Esophagus muscularis mucosa (tissue), 4 donors: ENCODE measurements at regions not wholly inside any gene's neighbourhood (a gene's known extent, or its start where the extent isn't known, plus 50 kb on each side); places are given as distances from the start of the nearest gene placed in this dataset.

Experiments used
- DNase-seq: peaks from one replicate; pipeline ENCODE4 v3.0.0-alpha.2; 2017; ENCODE audit errors: extremely low spot score
- H3K27ac ChIP-seq, 4 donors: fragments of 200-600 bp; sonication (generic); replicated peaks in 1 of 4; 1 replicate in 3 of 4; 2 replicates in 1 of 4; pipeline ENCODE4 v1.5.1; 2016 to 2019; ENCODE audit warnings: mild to moderate bottlenecking in 1 of 4
- H3K27me3 ChIP-seq, 4 donors: fragments of 200-600 bp; sonication (generic); one replicate each; pipeline versions ENCODE4 v1.5.1 to v1.6.0; 2016 to 2019
- H3K36me3 ChIP-seq, 4 donors: fragments of 200-600 bp; sonication (generic); one replicate each; pipeline ENCODE4 v1.5.1; 2016 to 2019
- H3K4me1 ChIP-seq, 4 donors: fragments of 200-600 bp; sonication (generic); one replicate each; pipeline ENCODE4 v1.5.1; 2016 to 2019
- H3K4me3 ChIP-seq, 4 donors: fragments of 200-600 bp; sonication (generic); 1 replicate in 2 of 4; 2 replicates in 2 of 4; pipeline ENCODE4 v1.5.1; 2016 to 2019; ENCODE audit warnings: mild to moderate bottlenecking in 4 of 4, moderate library complexity in 1 of 4
- H3K9me3 ChIP-seq, 4 donors: fragments of 200-600 bp; sonication (generic); 1 replicate in 3 of 4; 2 replicates in 1 of 4; pipeline ENCODE4 v1.5.1; 2016 to 2019
- CTCF ChIP-seq, 3 experiments: fragments of 200-600 bp in 2 of 3; fragments of 450-650 bp in 1 of 3; sonication (generic) in 2 of 3; IDR thresholded peaks; one replicate each; pipeline ENCODE4 v1.5.1; 2017 to 2019; ENCODE audit warnings: antibody characterized with exemption in 3 of 3, mild to moderate bottlenecking in 2 of 3, moderate library complexity in 1 of 3
- EP300 ChIP-seq: sonication (generic); formaldehyde crosslinking; IDR thresholded peaks from one replicate; pipeline ENCODE4 v1.6.1; 2017; ENCODE audit warnings: antibody characterized with exemption
- POLR2A ChIP-seq: fragments of 450-650 bp; IDR thresholded peaks from one replicate; pipeline ENCODE4 v1.6.1; 2017; ENCODE audit warnings: antibody characterized with exemption, moderate library complexity, mild to moderate bottlenecking, low read depth
- POLR2AphosphoS5 ChIP-seq, 2 donors: sonication (generic); formaldehyde crosslinking; IDR thresholded peaks; one replicate each; pipeline ENCODE4 v1.6.1; 2017; ENCODE audit warnings: antibody characterized with exemption in 2 of 2
- WGBS: methylation state at CpG from one replicate; pipeline ENCODE4 v1.1.5; 2018; 5-methylcytosine and 5-hydroxymethylcytosine counted together
- intact Hi-C: fragments of 100-400 bp; cut with DNase I; formaldehyde crosslinking; loops from one replicate; pipeline ENCODE4 v1.15.1; 2023

- H3K27ac ChIP-seq, result no peak overlapping the region
- DNase-seq, result no peak
- no peaks in the 10 kb centered on the region for H3K4me1 ChIP-seq
- H3K4me3 ChIP-seq, result no peak overlapping the region
- WGBS, result 31% methylated on average over 5 of the region's 5 CpGs
- H3K36me3 ChIP-seq, result no peaks in the 10 kb centered on the region
- intact Hi-C loops, result no loop called here
- peaks cover 0 to 11% (median 0%) of the 10 kb centered on the region in 4 donors for H3K27me3 ChIP-seq
- peaks cover 0 to 11% (median 3%) of the 10 kb centered on the region in 4 donors for H3K9me3 ChIP-seq
- TF ChIP-seq EP300, result no peak
- no peak for TF ChIP-seq POLR2AphosphoS5 (IDR thresholded peaks at IDR 0.05)
- no peak for TF ChIP-seq CTCF (IDR thresholded peaks at IDR 0.05)
Observed at GRCh38 chr5:174172152-174172551, 126.6 kb downstream of the NSG2 start.

GRCh38 chr5:174172566-174172965 is 127.1 kb downstream of the NSG2 start:
- Histone ChIP-seq H3K4me3 (no peak overlapping the region), H3K4me1 (no peaks in the 10 kb centered on the region), H3K36me3 (no peaks in the 10 kb centered on the region), H3K9me3 (peaks cover 0 to 11% (median 3%) of the 10 kb centered on the region in 4 donors), H3K27ac (no peak overlapping the region), H3K27me3 (peaks cover 0 to 11% (median 0%) of the 10 kb centered on the region in 4 donors)
- intact Hi-C loops, result no loop called here
- no peak for DNase-seq
- TF ChIP-seq POLR2AphosphoS5 (IDR thresholded peaks at IDR 0.05) (no peak), CTCF (IDR thresholded peaks at IDR 0.05) (no peak), POLR2A (no peak), EP300 (no peak)
- 48% methylated on average over 4 of the region's 4 CpGs for WGBS

GRCh38 chr5:174173766-174174165 is 128.3 kb downstream of the NSG2 start:
- H3K27ac ChIP-seq, result no peak overlapping the region
- TF ChIP-seq EP300 (no peak), CTCF (IDR thresholded peaks at IDR 0.05) (no peak), POLR2AphosphoS5 (IDR thresholded peaks at IDR 0.05) (no peak), POLR2A (no peak)
- no peaks in the 10 kb centered on the region for H3K36me3 ChIP-seq
- H3K4me1 ChIP-seq, result no peaks in the 10 kb centered on the region
- H3K4me3 ChIP-seq, result no peak overlapping the region
- H3K27me3 ChIP-seq, result peaks cover 0 to 15% (median 0%) of the 10 kb centered on the region in 4 donors
- H3K9me3 ChIP-seq, result peaks cover 0 to 6% (median under 1%) of the 10 kb centered on the region in 4 donors
- WGBS, result 78% methylated on average over 6 of the region's 6 CpGs
- intact Hi-C loops, result no loop called here
- DNase-seq, result no peak

GRCh38 chr5:174175716-174176268 is 130.3 kb downstream of the NSG2 start:
- no peaks in the 10 kb centered on the region for H3K9me3 ChIP-seq
- H3K27ac ChIP-seq, result no peak overlapping the region
- intact Hi-C loops, result no loop called here
- TF ChIP-seq POLR2AphosphoS5 (IDR thresholded peaks at IDR 0.05), result no peak
- TF ChIP-seq CTCF (IDR thresholded peaks at IDR 0.05), result no peak
- no peak for TF ChIP-seq POLR2A
- no peak for TF ChIP-seq EP300
- whole genome bisulfite sequencing, result 53% methylated on average over 12 of the region's 12 CpGs
- no peak for DNase-seq
- no peak overlapping the region for H3K4me3 ChIP-seq
- H3K36me3 ChIP-seq, result no peaks in the 10 kb centered on the region
- H3K27me3 ChIP-seq, result peaks cover 0 to 20% (median 0%) of the 10 kb centered on the region in 4 donors
- no peaks in the 10 kb centered on the region for H3K4me1 ChIP-seq

GRCh38 chr5:174176511-174176910 is 131.0 kb downstream of the NSG2 start:
- TF ChIP-seq POLR2AphosphoS5 (IDR thresholded peaks at IDR 0.05) (no peak), CTCF (IDR thresholded peaks at IDR 0.05) (no peak), EP300 (no peak), POLR2A (no peak)
- WGBS, result 82% methylated on average over 5 of the region's 5 CpGs
- H3K4me3 ChIP-seq, result no peak overlapping the region
- H3K36me3 ChIP-seq, result no peaks in the 10 kb centered on the region
- no peaks in the 10 kb centered on the region for H3K4me1 ChIP-seq
- intact Hi-C loops, result no loop called here
- no peak overlapping the region for H3K27ac ChIP-seq
- H3K9me3 ChIP-seq, result no peaks in the 10 kb centered on the region
- DNase-seq, result no peak
- H3K27me3 ChIP-seq, result peaks cover 0 to 20% (median 0%) of the 10 kb centered on the region in 4 donors
